Transverse colon (tissue), 4 donors: ENCODE measurements at regions not wholly inside any gene's neighbourhood (a gene's known extent, or its start where the extent isn't known, plus 50 kb on each side); places are given as distances from the start of the nearest gene placed in this dataset.

Experiments used
- CTCF ChIP-seq, 5 experiments: fragments of 200-600 bp in 3 of 5; fragments of 450-650 bp in 2 of 5; sonication (generic) in 3 of 5; IDR thresholded peaks; 1 replicate in 2 of 5; 2 replicates in 3 of 5; pipeline ENCODE4 v1.5.1; 2016 to 2017; ENCODE audit warnings: antibody characterized with exemption in 5 of 5, inconsistent platforms in 3 of 5, mild to moderate bottlenecking in 2 of 5, moderate library complexity in 1 of 5
- POLR2A ChIP-seq: fragments of 450-650 bp; IDR thresholded peaks from one replicate; pipeline ENCODE4 v1.6.1; 2016; ENCODE audit warnings: antibody characterized with exemption, mild to moderate bottlenecking, moderate library complexity
- POLR2AphosphoS5 ChIP-seq, 3 donors: sonication (generic); formaldehyde crosslinking; IDR thresholded peaks; one replicate each; pipeline ENCODE4 v1.6.1; 2016; ENCODE audit warnings: antibody characterized with exemption in 3 of 3

- TF ChIP-seq CTCF (IDR thresholded peaks at IDR 0.05): no peak
- peak; percentile 46 for TF ChIP-seq POLR2A
- peak in 2 of 3 donors; percentile 67 to 75 for TF ChIP-seq POLR2AphosphoS5 (IDR thresholded peaks at IDR 0.05)
These were observed 90.4 kb downstream of the APIP start for GRCh38 chr11:34825670-34826383.
